Endodermal cell (in vitro differentiated cells): ENCODE measurements at regions not wholly inside any gene's neighbourhood (a gene's known extent, or its start where the extent isn't known, plus 50 kb on each side); places are given as distances from the start of the nearest gene placed in this dataset.

Experiments
- DNase-seq: peaks from one replicate; pipeline ENCODE4 v3.0.0-alpha.2; 2017
- H3K27ac ChIP-seq: 2 replicates; pipeline ENCODE4 v1.5.1; 2013; ENCODE audit warnings: mild to moderate bottlenecking, low read depth, low read length, moderate library complexity
- H3K27me3 ChIP-seq: 2 replicates; pipeline ENCODE4 v1.6.1; 2013; ENCODE audit warnings: mild to moderate bottlenecking, low read length, moderate library complexity; ENCODE audit not compliant: insufficient read depth, control insufficient read depth, poor library complexity, severe bottlenecking
- H3K36me3 ChIP-seq: 2 replicates; pipeline ENCODE4 v1.7.0; 2013; ENCODE audit warnings: mild to moderate bottlenecking, low read length, moderate library complexity; ENCODE audit not compliant: control insufficient read depth, insufficient read depth
- H3K4me1 ChIP-seq: one replicate; pipeline ENCODE4 v1.7.0; 2013; ENCODE audit warnings: low read length; ENCODE audit not compliant: control insufficient read depth, insufficient read depth
- H3K4me3 ChIP-seq: 2 replicates; pipeline ENCODE4 v1.5.1; 2013; ENCODE audit warnings: mild to moderate bottlenecking, low read length, moderate library complexity
- H3K9ac ChIP-seq: 2 replicates; pipeline ENCODE4 v1.6.1; 2013; ENCODE audit warnings: mild to moderate bottlenecking, low read length, moderate library complexity; ENCODE audit not compliant: poor library complexity, severe bottlenecking; ENCODE audit errors: extremely low read depth
- H3K9me3 ChIP-seq: 2 replicates; pipeline ENCODE4 v1.6.1; 2013; ENCODE audit warnings: mild to moderate bottlenecking, low read length, moderate library complexity; ENCODE audit not compliant: control insufficient read depth
- H3K27ac Mint-ChIP-seq: 2 replicates; pipeline ENCODE4 v1.8.0; 2020; ENCODE audit warnings: mixed read lengths
- H3K27me3 Mint-ChIP-seq: 2 replicates; pipeline ENCODE4 v1.8.0; 2021; ENCODE audit warnings: mild to moderate bottlenecking, mixed read lengths; ENCODE audit not compliant: insufficient read depth
- H3K36me3 Mint-ChIP-seq: 2 replicates; pipeline ENCODE4 v1.8.0; 2020; ENCODE audit warnings: low read depth, mixed read lengths
- H3K4me1 Mint-ChIP-seq: 2 replicates; pipeline ENCODE4 v1.8.0; 2020; ENCODE audit warnings: mixed read lengths
- H3K4me3 Mint-ChIP-seq: 2 replicates; pipeline ENCODE4 v1.8.0; 2020; ENCODE audit warnings: mild to moderate bottlenecking, moderate library complexity, mixed read lengths
- H3K9me3 Mint-ChIP-seq: 2 replicates; pipeline ENCODE4 v1.8.0; 2020; ENCODE audit warnings: mild to moderate bottlenecking, mixed read lengths
- WGBS, 2 experiments: methylation state at CpG; one replicate each; pipeline versions ENCODE4 v1.1.5 to v1.1.7; 2013; ENCODE audit warnings: missing lambda C conversion rate in 2 of 2, mixed read lengths in 1 of 2; ENCODE audit not compliant: insufficient coverage in 1 of 2, insufficient read length in 1 of 2; 5-methylcytosine and 5-hydroxymethylcytosine counted together
- TF ChIP-seq, protein P1 (sequence below): fragments of 200-600 bp; sonication (generic); conservative IDR thresholded peaks from 2 replicates; pipeline ENCODE4 v1.5.0; 2021; ENCODE audit warnings: antibody characterized with exemption, mild to moderate bottlenecking

DNA sequence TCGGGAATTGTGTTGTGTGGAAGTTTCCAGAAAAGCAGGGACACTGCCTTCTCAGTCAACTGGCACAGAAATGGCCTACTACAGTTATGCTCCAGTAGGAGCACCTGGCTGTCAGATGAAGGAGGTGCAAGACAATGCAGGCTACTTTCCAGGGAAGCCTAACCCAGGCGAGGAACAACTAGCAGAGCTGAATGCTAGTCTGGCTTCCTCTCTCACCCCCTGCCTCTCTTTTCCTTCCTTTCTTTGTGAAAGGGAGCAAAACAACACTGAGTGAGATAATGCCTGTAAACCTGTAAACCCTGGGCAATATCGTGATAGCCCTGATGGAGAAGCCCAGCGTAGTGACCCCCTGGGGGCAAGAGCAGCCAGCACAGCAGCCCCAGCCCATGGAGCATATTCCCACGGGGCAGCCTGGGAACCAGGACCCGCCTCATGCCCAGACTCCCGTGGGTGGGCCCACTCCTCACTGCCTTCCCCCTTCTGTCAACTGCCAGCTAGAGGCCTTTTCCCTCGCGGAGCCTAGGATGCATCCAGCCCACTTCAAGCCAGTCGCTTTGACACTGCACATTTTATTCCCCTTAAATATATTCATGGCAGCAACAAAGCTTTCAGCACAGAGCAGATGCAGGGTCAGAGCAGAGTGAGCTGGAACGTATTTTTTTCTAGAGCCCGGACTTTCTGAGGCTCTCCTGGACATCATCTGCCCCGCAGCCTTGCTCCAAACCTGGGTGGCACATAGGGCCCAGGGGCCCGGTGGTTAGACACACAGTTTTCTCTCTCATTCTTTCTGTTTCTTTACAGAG lies 77.0 kb downstream of the PDCL3 start:
- Histone ChIP-seq H3K27me3 (no peaks in the 10 kb centered on the region), H3K4me3 (no peak overlapping the region), H3K27ac (peak overlapping the region; percentile 92), H3K36me3 (no peaks in the 10 kb centered on the region), H3K9me3 (no peaks in the 10 kb centered on the region), H3K4me1 (no peaks in the 10 kb centered on the region), H3K9ac (no peak overlapping the region)
- H3K36me3 Mint-ChIP-seq = no peaks in the 10 kb centered on the region
- H3K4me1 Mint-ChIP-seq = peaks cover 15% of the 10 kb centered on the region
- H3K27me3 Mint-ChIP-seq = no peaks in the 10 kb centered on the region
- peak; percentile 65 for DNase-seq
- H3K27ac Mint-ChIP-seq = peak overlapping the region; percentile 61
- TF ChIP-seq, protein P1, sequence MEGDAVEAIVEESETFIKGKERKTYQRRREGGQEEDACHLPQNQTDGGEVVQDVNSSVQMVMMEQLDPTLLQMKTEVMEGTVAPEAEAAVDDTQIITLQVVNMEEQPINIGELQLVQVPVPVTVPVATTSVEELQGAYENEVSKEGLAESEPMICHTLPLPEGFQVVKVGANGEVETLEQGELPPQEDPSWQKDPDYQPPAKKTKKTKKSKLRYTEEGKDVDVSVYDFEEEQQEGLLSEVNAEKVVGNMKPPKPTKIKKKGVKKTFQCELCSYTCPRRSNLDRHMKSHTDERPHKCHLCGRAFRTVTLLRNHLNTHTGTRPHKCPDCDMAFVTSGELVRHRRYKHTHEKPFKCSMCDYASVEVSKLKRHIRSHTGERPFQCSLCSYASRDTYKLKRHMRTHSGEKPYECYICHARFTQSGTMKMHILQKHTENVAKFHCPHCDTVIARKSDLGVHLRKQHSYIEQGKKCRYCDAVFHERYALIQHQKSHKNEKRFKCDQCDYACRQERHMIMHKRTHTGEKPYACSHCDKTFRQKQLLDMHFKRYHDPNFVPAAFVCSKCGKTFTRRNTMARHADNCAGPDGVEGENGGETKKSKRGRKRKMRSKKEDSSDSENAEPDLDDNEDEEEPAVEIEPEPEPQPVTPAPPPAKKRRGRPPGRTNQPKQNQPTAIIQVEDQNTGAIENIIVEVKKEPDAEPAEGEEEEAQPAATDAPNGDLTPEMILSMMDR = peak; percentile 57
- H3K9me3 Mint-ChIP-seq = peaks cover 7% of the 10 kb centered on the region
- 54 to 70% methylated on average over 5 to 14 of the region's 14 CpGs for WGBS, 2 experiments
- no peak overlapping the region for H3K4me3 Mint-ChIP-seq

DNA sequence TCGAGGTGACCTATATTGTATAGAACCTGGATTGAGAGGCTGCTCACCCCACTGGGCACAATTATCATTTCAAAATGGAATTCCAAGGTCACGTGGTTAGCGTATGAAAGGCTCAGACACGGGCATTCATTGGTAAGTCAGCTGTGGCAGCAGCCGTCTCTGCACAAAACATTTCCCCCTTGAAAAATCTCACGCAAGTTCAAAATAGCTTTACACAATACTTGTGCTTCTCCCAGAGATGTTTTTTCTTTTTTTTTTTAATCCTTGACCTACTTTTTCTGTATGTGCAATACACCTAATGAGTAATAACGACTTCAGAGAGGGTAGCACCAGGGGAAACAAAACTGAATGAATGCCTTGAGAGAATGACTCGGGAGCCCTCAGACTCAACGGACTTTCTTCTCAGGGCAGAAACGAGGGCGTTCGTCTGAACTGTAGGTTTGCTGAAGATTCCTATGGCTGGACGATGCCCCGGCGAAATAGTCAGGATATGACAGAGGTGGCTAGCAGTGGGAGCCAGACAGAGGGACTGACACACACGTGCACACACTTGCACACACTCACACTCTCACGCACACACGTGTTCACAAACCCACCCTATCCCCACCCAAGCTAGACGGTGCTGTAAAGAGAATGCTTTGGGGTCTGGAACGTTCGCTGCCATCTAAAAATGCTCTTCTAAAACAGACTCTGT lies 77.8 kb downstream of the PDCL3 start:
- peaks cover 9% of the 10 kb centered on the region for H3K9me3 Mint-ChIP-seq
- Histone ChIP-seq H3K4me1 (no peaks in the 10 kb centered on the region), H3K9me3 (no peaks in the 10 kb centered on the region), H3K27me3 (no peaks in the 10 kb centered on the region), H3K4me3 (no peak overlapping the region), H3K27ac (peak overlapping the region; percentile 92), H3K9ac (no peak overlapping the region), H3K36me3 (no peaks in the 10 kb centered on the region)
- no peaks in the 10 kb centered on the region for H3K27me3 Mint-ChIP-seq
- 85 to 86% methylated on average over 16 to 21 of the region's 21 CpGs for WGBS, 2 experiments
- peaks cover 15% of the 10 kb centered on the region for H3K4me1 Mint-ChIP-seq
- DNase-seq = peak; percentile 22
- no peaks in the 10 kb centered on the region for H3K36me3 Mint-ChIP-seq
- no peak overlapping the region for H3K27ac Mint-ChIP-seq
- TF ChIP-seq, protein P1 = no peak
- H3K4me3 Mint-ChIP-seq = no peak overlapping the region

DNA sequence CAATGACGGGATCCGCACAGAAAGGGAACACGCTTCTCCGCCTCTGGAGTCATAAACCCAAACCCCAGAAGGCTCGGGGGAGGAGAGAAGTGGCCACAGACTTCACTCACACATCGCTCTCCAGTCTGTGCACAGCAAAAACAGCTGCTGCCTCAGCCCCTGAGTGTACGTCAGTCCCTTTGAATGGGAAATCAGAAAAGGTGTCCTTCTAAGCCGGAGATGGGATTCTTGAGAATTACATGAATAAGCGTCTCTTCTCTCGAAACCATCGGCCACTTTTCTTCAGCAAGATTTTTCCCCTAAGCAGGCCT lies 78.3 kb downstream of the PDCL3 start:
- Mint-ChIP-seq H3K27me3 (no peaks in the 10 kb centered on the region), H3K9me3 (peaks cover 9% of the 10 kb centered on the region), H3K27ac (no peak overlapping the region), H3K4me3 (no peak overlapping the region), H3K4me1 (peaks cover 15% of the 10 kb centered on the region), H3K36me3 (no peaks in the 10 kb centered on the region)
- Histone ChIP-seq H3K9ac (no peak overlapping the region), H3K36me3 (no peaks in the 10 kb centered on the region), H3K4me1 (no peaks in the 10 kb centered on the region), H3K27ac (peak overlapping the region; percentile 92), H3K27me3 (no peaks in the 10 kb centered on the region), H3K9me3 (no peaks in the 10 kb centered on the region), H3K4me3 (no peak overlapping the region)
- no peak for DNase-seq
- TF ChIP-seq, protein P1 = no peak
- WGBS, 2 experiments = 92 to 96% methylated on average over 11 of the region's 11 CpGs
